ENCODE measurements at regions not wholly inside any gene's neighbourhood (a gene's known extent, or its start where the extent isn't known, plus 50 kb on each side); places are given as distances from the start of the nearest gene placed in this dataset.

DNA sequence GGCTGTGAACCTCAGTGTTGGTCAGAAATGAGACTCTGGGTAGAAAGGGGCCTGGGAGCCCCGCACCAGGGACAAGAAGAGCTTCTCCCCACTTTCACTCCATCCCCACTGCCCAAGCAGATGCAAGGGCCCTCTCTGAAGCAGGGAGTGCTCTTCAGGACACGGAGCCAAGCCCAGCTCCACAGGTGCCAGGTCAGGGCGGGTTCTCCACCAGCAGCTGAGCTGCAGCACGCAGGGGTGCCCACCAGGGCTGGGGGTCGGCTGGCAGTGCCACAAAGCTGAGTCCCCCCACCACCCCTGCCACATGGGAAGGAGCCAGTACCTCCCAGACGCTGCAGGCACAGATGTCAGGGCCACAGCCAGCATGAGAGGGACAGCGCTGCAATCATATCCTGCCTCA, 106.2 kb downstream of the INHBB start (continued):
- TF ChIP-seq ZNF529 (tag by site-specific recombination; IDR thresholded peaks at IDR 0.05; ENCODE audit: insufficient replicate concordance): no peak
- TF ChIP-seq HOXC10 (CRISPR knock-in tag; IDR thresholded peaks at IDR 0.05): no peak
- TF ChIP-seq TSHZ1 (tag by site-specific recombination; IDR thresholded peaks at IDR 0.05; ENCODE audit: borderline replicate concordance): no peak
- no peak for TF ChIP-seq ZNF157 (tag by site-specific recombination; IDR thresholded peaks at IDR 0.05)
- no peak for TF ChIP-seq PRDM2 (tag by site-specific recombination; IDR thresholded peaks at IDR 0.05; ENCODE audit: borderline replicate concordance)

DNA sequence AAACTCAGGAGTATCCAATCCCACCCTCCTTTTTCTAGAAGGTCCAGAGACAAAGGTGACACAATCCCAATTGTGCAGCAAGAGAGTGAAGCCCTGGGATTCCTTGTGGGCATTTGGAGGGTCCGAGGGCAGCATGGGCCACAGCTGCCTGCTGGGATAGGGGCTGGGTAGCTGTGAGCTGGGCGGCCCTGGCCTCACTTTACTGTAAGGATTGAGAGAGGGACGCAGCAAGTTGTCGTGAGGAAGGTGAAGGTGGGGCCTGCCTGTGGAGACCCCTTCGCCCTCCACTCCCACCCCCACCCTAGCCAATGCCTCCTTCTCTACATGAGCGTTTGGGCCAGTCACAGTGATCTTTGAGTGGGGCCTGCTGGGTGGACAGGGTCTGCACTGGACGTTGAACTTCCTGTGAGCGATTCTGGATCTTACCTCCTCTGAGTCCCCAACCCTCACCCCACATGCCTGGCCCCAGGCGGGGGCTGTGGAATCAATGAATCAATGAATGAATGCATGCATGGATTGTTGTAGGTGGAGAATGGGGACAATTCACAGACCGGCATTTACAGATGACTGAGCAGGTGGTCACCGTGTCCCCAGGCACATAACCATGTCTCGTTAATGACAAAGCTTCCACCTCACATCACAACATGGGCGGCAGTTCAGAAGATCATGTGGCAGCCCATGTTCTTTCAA, 107.2 kb downstream of the INHBB start:
- POLR2A ChIA-PET: no interaction called here
- Histone ChIP-seq H3K4me3 (ENCODE audit: low read depth, low read length) (no peak overlapping the region), H3K36me3 (ENCODE audit: control insufficient read depth in 2 of 2, insufficient read depth in 1 of 2, low read length in 2 of 2) (no peaks in the 10 kb centered on the region), H3K4me1 (ENCODE audit: control insufficient read depth, insufficient read depth, low read length) (no peaks in the 10 kb centered on the region), H3K9me3 (ENCODE audit: control insufficient read depth, insufficient read depth, low read depth, low read length) (no peaks in the 10 kb centered on the region), H3K27ac (ENCODE audit: extremely low read depth, low read depth, low read length) (no peak overlapping the region)
- no peak for TF ChIP-seq ZNF274 (IDR thresholded peaks at IDR 0.05; ENCODE audit: low read length)
- TF ChIP-seq ZNF274 (tag by site-specific recombination; IDR thresholded peaks at IDR 0.05; ENCODE audit: borderline replicate concordance): no peak
- TF ChIP-seq ZNF19 (tag by site-specific recombination; IDR thresholded peaks at IDR 0.05; ENCODE audit: low read depth): no peak
- TF ChIP-seq ZSCAN4 (tag by site-specific recombination; IDR thresholded peaks at IDR 0.05): no peak
- TF ChIP-seq ZNF747 (tag by site-specific recombination; IDR thresholded peaks at IDR 0.05): no peak
- no peak for TF ChIP-seq ZNF239 (tag by site-specific recombination; IDR thresholded peaks at IDR 0.05)
- no peak for TF ChIP-seq ZNF707 (tag by site-specific recombination; IDR thresholded peaks at IDR 0.05)
- TF ChIP-seq ZNF433 (tag by site-specific recombination; IDR thresholded peaks at IDR 0.05; ENCODE audit: low read depth): no peak
- no peak for TF ChIP-seq ZNF513 (tag by site-specific recombination; IDR thresholded peaks at IDR 0.05)
- no peak for TF ChIP-seq ZNF837 (tag by site-specific recombination; IDR thresholded peaks at IDR 0.05)
- CTCF ChIA-PET: interaction anchor here (0.6 to 0.7 kb wide), 2 partner anchors 611 to 642 kb away, joined by 3 to 5 read pairs; no protein-coding TSS in a partner anchor
